Activated naive CD8-positive, alpha-beta T cell treated with anti-CD3 and anti-CD28 coated beads for 36 hours (primary cell): ENCODE measurements at regions not wholly inside any gene's neighbourhood (a gene's known extent, or its start where the extent isn't known, plus 50 kb on each side); places are given as distances from the start of the nearest gene placed in this dataset.
"Not testable (repeated sequence)": the region's sequence is repeated elsewhere in the genome, so short reads cannot be mapped to it uniquely, and the experiment has no call there.

Experiments
- DNase-seq: peaks from one replicate; pipeline ENCODE4 v3.0.0; 2021
- H3K27ac Mint-ChIP-seq: one replicate; pipeline ENCODE4 v1.8.0; 2022; ENCODE audit warnings: mild to moderate bottlenecking, moderate library complexity, mixed read lengths
- H3K27me3 Mint-ChIP-seq: one replicate; pipeline ENCODE4 v1.8.0; 2022; ENCODE audit warnings: mild to moderate bottlenecking, mixed read lengths
- H3K36me3 Mint-ChIP-seq: one replicate; pipeline ENCODE4 v1.8.0; 2021; ENCODE audit warnings: mild to moderate bottlenecking, mixed read lengths
- H3K4me1 Mint-ChIP-seq: one replicate; pipeline ENCODE4 v1.8.0; 2021; ENCODE audit warnings: mixed read lengths
- H3K4me3 Mint-ChIP-seq: one replicate; pipeline ENCODE4 v1.8.0; 2022; ENCODE audit warnings: mild to moderate bottlenecking, moderate library complexity, mixed read lengths
- H3K9me3 Mint-ChIP-seq: one replicate; pipeline ENCODE4 v1.8.0; 2022; ENCODE audit warnings: mixed read lengths

- not testable (repeated sequence) for H3K9me3 Mint-ChIP-seq, H3K4me1 Mint-ChIP-seq, H3K27ac Mint-ChIP-seq, H3K4me3 Mint-ChIP-seq, H3K36me3 Mint-ChIP-seq
- H3K27me3 Mint-ChIP-seq, result peaks cover 20% of the 10 kb centered on the region
- DNase-seq, result peak; percentile 21
These were observed 453.5 kb downstream of the PREX1 start for GRCh38 chr20:48374031-48374907.

DNA sequence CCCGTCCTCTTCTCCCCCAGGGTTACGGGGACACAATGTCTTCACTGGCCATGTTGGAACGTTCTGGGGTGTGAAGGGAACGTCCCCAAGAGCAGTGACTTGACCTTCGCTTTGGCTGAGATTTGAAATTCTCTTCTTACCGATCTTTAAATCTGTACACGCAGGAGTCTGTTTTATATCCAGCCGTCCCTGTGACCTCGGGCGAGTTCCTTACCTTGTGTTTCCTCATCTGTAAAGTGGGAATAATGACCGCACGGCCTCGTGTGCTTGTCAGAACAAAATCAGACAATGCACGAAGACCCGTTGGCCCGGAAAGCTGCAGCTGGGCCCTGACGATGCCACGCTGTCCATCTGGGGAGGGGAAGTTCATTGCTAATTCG lies 454.3 kb downstream of the PREX1 start:
- DNase-seq, result no peak
- Mint-ChIP-seq H3K27me3 (peaks cover 17% of the 10 kb centered on the region), H3K36me3 (no peaks in the 10 kb centered on the region), H3K27ac (no peak overlapping the region), H3K4me3 (no peak overlapping the region), H3K9me3 (no peaks in the 10 kb centered on the region), H3K4me1 (peaks cover 3% of the 10 kb centered on the region)

- H3K27ac Mint-ChIP-seq, DNase-seq, H3K4me1 Mint-ChIP-seq, H3K9me3 Mint-ChIP-seq, H3K4me3 Mint-ChIP-seq, H3K36me3 Mint-ChIP-seq: not testable (repeated sequence)
- peaks cover 17% of the 10 kb centered on the region for H3K27me3 Mint-ChIP-seq
These were observed 454.8 kb downstream of the PREX1 start for GRCh38 chr20:48372851-48373554.

DNA sequence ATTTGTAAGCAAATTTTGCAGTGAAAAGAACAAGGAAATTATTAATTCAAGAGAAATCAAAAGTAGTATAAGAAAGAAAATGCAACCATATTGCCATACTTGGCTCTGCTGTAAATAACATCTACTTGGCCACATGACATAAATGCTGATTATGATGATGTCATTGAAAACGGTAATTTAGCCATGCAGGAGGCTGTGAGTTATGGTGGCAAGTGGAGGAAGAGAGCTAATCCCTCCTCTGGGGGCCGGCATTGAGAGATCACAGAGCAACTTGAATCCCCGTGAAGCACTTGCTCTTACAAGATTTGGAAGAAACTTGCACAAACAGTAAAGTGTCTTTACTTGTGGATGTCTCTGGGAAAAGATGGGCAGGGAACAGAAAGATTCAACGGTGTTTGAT lies 456.6 kb downstream of the PREX1 start:
- no peak overlapping the region for H3K4me3 Mint-ChIP-seq
- no peak for DNase-seq
- H3K27ac Mint-ChIP-seq, result no peak overlapping the region
- peaks cover 17% of the 10 kb centered on the region for H3K27me3 Mint-ChIP-seq
- H3K36me3 Mint-ChIP-seq, result no peaks in the 10 kb centered on the region
- peaks cover 8% of the 10 kb centered on the region for H3K4me1 Mint-ChIP-seq
- H3K9me3 Mint-ChIP-seq, result no peaks in the 10 kb centered on the region

GRCh38 chr20:48368580-48369021 lies 459.2 kb downstream of the PREX1 start:
- not testable (repeated sequence) for H3K36me3 Mint-ChIP-seq, H3K27me3 Mint-ChIP-seq, H3K27ac Mint-ChIP-seq, H3K9me3 Mint-ChIP-seq, DNase-seq, H3K4me3 Mint-ChIP-seq, H3K4me1 Mint-ChIP-seq

DNA sequence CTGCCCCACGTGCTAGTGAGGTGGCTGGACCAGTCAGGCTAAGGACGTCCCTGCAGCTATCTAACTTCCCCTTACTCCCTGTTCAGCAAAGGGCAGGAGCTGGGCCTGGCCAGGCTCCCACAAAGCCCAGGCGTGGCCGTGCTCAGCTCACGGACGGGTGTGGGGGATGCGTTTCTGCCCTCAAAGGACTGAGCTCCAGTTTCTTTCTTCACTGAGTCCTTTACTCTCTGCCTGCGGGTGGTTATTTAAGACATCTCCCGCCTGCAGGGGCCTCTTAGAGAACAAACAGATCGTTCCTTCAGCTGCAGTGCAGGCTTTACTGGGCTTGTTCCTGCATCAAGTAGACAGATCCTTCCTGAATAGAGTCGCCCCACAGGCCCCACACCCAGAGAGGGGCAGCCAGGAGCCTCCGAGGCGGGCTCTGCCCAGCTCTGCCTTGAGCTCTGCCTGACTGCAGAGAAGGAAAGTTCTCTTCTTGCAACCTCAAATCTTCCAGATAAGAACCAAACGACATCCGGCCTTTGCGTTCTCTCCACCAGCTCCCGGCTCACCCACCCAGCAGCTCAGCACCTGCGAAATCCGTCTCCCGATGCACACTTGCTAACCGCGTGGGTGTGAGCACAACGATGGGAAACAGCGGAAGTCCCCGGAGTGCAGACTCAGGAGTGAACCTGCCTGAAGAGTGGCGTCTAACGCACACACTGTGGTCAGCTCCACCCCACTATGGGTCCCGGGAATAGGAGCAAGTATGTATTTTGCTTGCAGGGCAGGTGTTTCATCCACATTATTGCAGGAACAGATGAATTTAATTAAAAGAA lies 460.0 kb downstream of the PREX1 start:
- DNase-seq, H3K9me3 Mint-ChIP-seq, H3K27ac Mint-ChIP-seq, H3K27me3 Mint-ChIP-seq, H3K36me3 Mint-ChIP-seq, H3K4me1 Mint-ChIP-seq: not testable (repeated sequence)
- peak overlapping the region; percentile 22 for H3K4me3 Mint-ChIP-seq

GRCh38 chr20:48366230-48366629 lies 461.6 kb downstream of the PREX1 start:
- Mint-ChIP-seq H3K4me3 (no peak overlapping the region), H3K9me3 (no peaks in the 10 kb centered on the region), H3K36me3 (peaks cover 2% of the 10 kb centered on the region), H3K27me3 (peaks cover 8% of the 10 kb centered on the region), H3K27ac (no peak overlapping the region), H3K4me1 (peaks cover 5% of the 10 kb centered on the region)
- DNase-seq, result no peak

DNA sequence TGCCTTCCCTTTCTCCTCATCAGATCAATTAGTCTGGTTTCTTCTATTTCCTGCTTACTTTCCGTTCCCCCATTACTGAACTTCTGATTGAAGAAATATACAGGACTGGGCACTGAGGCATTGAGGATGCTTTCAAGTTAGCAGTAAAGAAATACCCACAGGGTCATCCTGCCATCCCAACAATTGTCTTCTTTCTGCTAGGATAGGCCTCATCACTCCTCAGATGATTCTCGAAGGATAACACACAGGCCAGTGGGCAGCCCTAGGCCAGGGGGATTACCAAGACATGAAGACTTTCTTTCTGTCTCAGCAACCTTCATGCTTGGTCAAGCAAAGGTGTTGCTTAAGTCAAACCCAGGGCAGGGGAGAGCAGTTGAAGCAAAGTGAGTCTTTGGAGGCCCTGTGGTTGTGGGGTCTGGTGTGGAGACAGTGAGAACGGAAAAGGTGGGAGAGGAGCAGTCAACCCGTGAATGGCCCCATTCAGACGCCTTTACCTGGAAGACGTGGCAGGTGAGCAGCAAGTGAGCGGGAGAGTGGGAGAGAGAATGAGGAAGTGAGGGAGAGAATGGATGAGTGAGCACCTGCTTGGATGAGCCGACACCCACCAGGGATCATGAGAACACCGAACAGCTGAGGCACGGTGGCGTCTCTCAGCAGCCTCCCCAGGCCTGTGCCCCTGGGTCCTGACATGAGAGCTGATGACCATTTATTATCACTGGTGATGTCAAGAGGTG lies 462.9 kb downstream of the PREX1 start:
- Mint-ChIP-seq H3K36me3 (peaks cover 2% of the 10 kb centered on the region), H3K4me3 (no peak overlapping the region), H3K9me3 (no peaks in the 10 kb centered on the region), H3K27ac (no peak overlapping the region), H3K27me3 (peaks cover 9% of the 10 kb centered on the region), H3K4me1 (peaks cover 5% of the 10 kb centered on the region)
- DNase-seq, result no peak

DNA sequence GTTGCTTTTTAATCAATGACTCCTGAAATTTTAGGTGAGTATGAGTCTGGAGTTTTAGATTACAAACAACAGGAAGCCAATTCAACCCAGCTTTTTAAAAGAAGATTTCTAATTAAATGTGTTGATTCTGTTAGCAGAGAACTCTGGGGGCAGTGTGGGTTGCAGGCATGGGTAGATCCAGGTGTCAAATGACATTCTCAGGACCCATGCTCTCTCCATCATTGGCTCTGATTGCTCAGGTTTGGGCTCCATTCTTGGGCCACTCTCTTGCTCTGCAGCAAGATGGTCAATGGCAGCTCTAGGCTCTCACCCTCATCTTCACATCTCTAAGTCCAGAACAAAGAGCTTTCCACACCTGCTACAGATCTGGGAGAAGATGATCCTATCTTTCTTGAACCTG lies 463.7 kb downstream of the PREX1 start:
- H3K27ac Mint-ChIP-seq, result no peak overlapping the region
- peaks cover 2% of the 10 kb centered on the region for H3K36me3 Mint-ChIP-seq
- H3K27me3 Mint-ChIP-seq, result peaks cover 13% of the 10 kb centered on the region
- peaks cover 5% of the 10 kb centered on the region for H3K4me1 Mint-ChIP-seq
- H3K4me3 Mint-ChIP-seq, result no peak overlapping the region
- no peak for DNase-seq
- no peaks in the 10 kb centered on the region for H3K9me3 Mint-ChIP-seq

DNA sequence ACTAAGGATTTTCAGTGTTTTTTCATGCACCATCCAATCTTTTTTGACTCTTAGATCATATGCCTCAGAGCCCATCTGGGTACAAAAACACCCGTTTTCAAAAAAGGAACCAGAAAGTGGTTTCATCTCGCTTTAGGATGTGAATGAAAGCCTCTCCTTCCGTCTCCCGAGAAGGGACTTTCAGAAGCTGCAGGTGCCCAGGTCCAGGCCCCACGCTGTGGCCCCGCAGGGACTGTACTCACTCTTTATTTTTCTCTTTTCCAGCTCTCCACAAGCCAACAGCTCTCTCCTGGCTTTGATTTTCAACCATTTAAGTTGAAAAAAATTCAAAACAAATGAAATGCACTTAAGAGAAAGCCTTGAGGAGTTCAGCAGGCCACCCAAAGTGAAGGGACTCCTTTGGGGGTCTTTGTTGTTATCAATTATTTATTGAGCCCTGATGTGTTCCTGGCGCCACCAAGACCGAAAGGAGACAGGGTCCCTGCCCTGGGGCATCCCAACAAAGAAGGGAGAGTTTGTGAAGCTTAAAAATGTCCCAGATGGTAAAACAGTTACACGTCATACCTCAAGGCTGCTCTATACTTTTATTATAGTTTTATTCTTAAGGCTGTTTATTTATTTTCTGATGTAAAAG lies 467.3 kb downstream of the PREX1 start:
- Mint-ChIP-seq H3K9me3 (no peaks in the 10 kb centered on the region), H3K27me3 (peaks cover 13% of the 10 kb centered on the region), H3K4me3 (no peak overlapping the region), H3K4me1 (no peaks in the 10 kb centered on the region), H3K27ac (peak overlapping the region; percentile 20), H3K36me3 (peaks cover 2% of the 10 kb centered on the region)
- no peak for DNase-seq

DNA sequence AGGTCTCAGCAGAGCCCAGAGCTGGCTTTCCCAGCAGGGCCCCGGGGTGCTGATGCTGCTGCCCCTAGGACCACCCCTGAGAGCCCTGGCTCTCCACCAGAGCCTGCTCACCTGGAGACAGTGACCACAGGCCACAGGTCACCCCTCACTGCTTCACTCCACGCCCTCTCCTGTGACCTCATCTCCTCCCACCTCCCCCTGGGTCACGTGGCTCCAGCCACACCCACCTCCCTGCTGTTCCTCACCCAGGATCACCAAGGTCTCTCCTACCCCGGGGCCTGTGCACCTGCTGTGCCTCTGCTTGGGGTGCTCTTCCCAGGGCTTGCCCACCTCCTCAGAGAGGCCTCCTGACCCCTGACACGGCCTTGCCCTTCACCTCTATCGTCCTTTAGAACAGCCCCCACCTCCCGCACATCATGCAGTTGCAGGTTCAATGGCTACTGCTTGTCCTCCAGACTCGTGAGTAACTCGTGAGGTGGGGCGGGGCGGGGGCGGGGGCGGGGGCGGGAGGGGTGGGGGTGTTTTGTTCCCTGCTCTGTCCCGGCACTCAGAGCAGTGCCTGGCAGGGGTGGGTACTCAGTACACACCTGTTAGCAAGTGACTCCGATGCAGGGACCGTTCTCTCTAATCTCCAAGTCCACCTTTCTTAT lies 468.0 kb downstream of the PREX1 start:
- no peak overlapping the region for H3K27ac Mint-ChIP-seq
- H3K27me3 Mint-ChIP-seq, result peaks cover 11% of the 10 kb centered on the region
- no peak overlapping the region for H3K4me3 Mint-ChIP-seq
- DNase-seq, result no peak
- no peaks in the 10 kb centered on the region for H3K4me1 Mint-ChIP-seq
- peaks cover 2% of the 10 kb centered on the region for H3K36me3 Mint-ChIP-seq
- no peaks in the 10 kb centered on the region for H3K9me3 Mint-ChIP-seq

DNA sequence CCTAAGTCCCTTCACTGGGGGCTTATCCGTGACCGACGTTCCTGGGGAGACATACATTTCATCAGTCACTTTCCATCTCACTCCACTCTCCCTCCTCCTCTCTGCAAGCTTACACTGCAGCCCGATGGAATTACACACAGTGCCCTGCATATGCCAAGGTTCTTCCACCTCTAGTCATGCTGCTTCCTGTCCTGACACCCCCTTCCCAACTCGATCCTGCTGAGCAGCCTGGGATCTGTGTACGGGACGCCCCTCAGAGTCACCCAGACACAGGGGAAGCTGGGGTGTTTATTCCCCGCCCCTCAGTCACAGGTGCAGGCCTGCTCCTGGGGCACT lies 468.8 kb downstream of the PREX1 start:
- not testable (repeated sequence) for DNase-seq, H3K9me3 Mint-ChIP-seq, H3K36me3 Mint-ChIP-seq, H3K27ac Mint-ChIP-seq, H3K4me3 Mint-ChIP-seq, H3K27me3 Mint-ChIP-seq, H3K4me1 Mint-ChIP-seq

DNA sequence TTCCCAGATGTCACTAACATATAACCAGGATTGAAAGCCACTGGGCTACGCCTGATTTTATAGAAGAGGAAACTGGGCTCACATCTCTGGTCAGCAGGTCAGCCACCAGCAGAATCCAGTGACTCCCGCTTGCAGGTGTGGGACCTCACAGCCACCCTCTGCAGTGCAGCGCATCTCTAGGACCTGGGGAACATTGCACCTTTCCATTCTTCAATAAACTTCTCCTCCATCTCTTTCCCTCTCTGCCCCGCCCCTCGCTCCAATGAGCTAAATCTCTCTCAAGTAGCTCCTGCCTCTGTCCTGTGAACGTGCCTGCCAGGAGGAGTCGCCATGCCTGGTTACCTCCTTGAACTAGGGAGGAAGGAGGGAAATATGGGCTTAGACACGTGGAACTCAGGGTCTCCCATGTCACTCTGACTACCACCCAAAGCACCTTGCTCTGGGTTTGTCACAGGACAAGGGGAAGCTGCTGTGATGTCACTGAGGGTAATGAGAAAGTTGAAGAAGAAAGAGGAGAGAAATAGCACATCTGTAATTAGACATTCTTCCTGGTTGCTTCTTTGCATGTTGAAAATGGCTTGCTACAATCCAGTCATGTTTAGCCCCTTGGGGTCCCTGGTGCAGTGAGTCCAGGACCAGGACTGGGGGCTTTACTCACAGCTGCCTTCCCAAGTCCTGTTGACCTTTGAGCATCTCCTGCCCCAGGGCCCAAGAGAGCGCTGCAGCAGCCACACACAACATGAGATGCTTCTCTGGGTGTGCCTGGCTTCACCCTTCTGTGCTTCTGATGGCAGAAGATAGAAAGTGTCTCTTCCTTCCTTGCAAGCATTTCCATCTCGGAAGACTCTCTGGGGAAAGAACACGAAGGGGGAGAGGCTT lies 469.4 kb downstream of the PREX1 start:
- no peak overlapping the region for H3K4me3 Mint-ChIP-seq
- no peak overlapping the region for H3K27ac Mint-ChIP-seq
- no peak for DNase-seq
- no peaks in the 10 kb centered on the region for H3K9me3 Mint-ChIP-seq
- no peaks in the 10 kb centered on the region for H3K36me3 Mint-ChIP-seq
- H3K4me1 Mint-ChIP-seq, result no peaks in the 10 kb centered on the region
- peaks cover 9% of the 10 kb centered on the region for H3K27me3 Mint-ChIP-seq
